ENCODE measurements at regions not wholly inside any gene's neighbourhood (a gene's known extent, or its start where the extent isn't known, plus 50 kb on each side); places are given as distances from the start of the nearest gene placed in this dataset.

DNA sequence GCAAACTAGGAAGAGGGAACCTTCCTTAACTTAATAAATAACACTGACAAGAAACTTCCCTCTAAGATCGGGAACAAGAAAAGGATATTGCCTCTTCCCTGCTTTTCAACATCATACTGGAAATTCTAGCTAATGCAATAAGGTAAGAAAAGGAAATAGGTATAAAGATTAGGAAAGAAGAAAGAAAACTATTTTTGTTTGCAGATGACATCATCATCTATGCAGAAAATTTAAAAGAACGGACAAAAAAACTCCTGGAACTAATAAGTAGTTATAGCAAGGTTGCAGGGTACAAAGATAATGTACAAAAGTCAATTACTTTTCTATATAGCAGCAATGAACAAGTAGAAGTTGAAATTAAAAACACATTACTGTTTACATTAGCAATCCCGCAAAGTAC lies 164.8 kb downstream of the WDR11 start:
- Histone ChIP-seq H3K4me1 (no peaks in the 10 kb centered on the region), H3K4me3 (no peak overlapping the region), H3K9ac (ENCODE audit: low read depth in 2 of 2, low read length in 2 of 2) (no peak overlapping the region), H3K27ac (no peak overlapping the region), H3K27me3 (no peaks in the 10 kb centered on the region), H3K36me3 (no peaks in the 10 kb centered on the region), H3K9me3 (no peaks in the 10 kb centered on the region)
- TF ChIP-seq, protein P1, sequence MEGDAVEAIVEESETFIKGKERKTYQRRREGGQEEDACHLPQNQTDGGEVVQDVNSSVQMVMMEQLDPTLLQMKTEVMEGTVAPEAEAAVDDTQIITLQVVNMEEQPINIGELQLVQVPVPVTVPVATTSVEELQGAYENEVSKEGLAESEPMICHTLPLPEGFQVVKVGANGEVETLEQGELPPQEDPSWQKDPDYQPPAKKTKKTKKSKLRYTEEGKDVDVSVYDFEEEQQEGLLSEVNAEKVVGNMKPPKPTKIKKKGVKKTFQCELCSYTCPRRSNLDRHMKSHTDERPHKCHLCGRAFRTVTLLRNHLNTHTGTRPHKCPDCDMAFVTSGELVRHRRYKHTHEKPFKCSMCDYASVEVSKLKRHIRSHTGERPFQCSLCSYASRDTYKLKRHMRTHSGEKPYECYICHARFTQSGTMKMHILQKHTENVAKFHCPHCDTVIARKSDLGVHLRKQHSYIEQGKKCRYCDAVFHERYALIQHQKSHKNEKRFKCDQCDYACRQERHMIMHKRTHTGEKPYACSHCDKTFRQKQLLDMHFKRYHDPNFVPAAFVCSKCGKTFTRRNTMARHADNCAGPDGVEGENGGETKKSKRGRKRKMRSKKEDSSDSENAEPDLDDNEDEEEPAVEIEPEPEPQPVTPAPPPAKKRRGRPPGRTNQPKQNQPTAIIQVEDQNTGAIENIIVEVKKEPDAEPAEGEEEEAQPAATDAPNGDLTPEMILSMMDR (IDR thresholded peaks at IDR 0.05), result no peak
- no peak for DNase-seq
- intact Hi-C loops (cut with DNase I), result no loop called here

DNA sequence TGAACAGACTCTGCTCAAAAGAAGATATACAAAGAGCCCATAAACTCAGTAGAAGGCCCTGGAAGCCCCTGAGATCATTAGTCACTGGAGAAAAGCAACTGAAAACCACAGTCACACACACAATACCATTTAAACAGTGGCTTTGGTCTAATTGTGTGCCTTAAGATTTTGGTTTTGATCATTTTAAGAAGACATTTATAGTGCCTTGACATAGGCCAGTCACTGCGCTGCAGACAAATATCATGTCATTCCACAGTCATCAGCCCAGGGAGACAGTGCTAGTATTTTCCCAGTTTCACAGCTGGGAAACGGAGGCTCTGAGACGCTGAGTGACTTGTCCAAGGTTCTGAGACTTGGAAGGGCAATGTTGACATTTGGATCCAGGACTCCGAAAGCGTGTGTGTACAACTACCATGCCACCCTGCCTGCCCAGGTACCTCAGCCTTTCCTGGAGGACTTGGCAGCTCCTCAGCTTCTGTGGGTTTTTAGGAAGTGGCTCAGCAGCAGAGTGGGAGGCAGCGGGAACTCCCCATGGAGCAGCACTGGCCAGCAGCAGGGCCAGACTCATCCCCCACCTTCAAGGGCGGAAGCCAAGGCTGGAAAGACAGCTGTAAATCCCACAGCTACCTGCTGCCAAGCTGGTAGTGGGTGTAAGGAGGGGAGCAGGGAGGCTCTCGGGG lies 173.9 kb downstream of the WDR11 start:
- Histone ChIP-seq H3K27me3 (no peaks in the 10 kb centered on the region), H3K4me3 (no peak overlapping the region), H3K27ac (no peak overlapping the region), H3K36me3 (no peaks in the 10 kb centered on the region), H3K4me1 (no peaks in the 10 kb centered on the region), H3K9ac (ENCODE audit: low read depth in 2 of 2, low read length in 2 of 2) (no peak overlapping the region), H3K9me3 (no peaks in the 10 kb centered on the region)
- intact Hi-C loops (cut with DNase I), result no loop called here
- no peak for DNase-seq
- TF ChIP-seq, protein P1 (IDR thresholded peaks at IDR 0.05), result no peak

DNA sequence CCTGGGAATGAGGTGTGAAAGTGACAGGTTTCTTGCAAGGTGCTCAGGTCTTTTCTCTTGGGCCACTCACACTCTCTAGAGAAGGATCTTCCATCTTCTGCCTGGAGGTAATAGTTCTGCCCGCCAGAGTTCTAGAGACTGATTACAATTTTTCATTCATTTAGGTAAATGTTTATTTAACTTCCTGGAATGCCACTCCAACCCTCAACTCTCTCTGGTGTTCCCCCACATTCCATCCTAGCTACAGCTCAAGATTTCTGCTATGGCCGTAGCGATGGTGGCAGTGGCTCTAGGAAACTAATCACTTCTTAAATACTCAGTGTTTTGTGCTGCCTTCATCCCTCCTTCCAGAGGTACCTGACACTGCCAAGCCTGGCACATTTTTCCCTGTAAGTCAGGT lies 174.6 kb downstream of the WDR11 start:
- Histone ChIP-seq H3K9ac (ENCODE audit: low read depth in 2 of 2, low read length in 2 of 2) (no peak overlapping the region), H3K4me3 (no peak overlapping the region), H3K4me1 (no peaks in the 10 kb centered on the region), H3K36me3 (no peaks in the 10 kb centered on the region), H3K27ac (no peak overlapping the region), H3K27me3 (no peaks in the 10 kb centered on the region), H3K9me3 (no peaks in the 10 kb centered on the region)
- DNase-seq, result no peak
- TF ChIP-seq, protein P1 (IDR thresholded peaks at IDR 0.05), result no peak
- intact Hi-C loops (cut with DNase I), result no loop called here

DNA sequence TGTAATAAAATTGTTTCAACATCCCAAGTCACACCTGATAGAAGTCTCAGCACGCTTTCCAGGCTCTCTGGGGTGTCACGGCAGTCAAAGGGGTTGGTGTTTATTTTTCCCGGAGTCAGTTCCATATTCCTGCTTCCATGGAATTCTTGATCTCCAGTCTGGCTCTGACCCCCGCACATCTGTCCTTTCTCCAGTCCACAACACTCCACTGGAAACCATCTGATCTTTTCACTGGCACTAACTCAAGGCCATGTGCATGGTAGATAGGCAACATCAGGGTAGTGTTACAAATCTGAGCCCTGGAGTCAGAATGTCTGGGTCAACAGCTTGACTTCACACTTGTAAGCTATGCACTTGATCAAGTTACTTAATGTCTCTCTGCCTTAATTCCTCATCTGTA lies 176.2 kb downstream of the WDR11 start:
- DNase-seq, result no peak
- H3K36me3 ChIP-seq, result no peaks in the 10 kb centered on the region
- H3K27ac ChIP-seq, result no peak overlapping the region
- intact Hi-C loops (cut with DNase I), result no loop called here
- no peak overlapping the region for H3K4me3 ChIP-seq
- TF ChIP-seq, protein P1 (IDR thresholded peaks at IDR 0.05), result no peak
- H3K9me3 ChIP-seq, result no peaks in the 10 kb centered on the region
- H3K27me3 ChIP-seq, result no peaks in the 10 kb centered on the region
- H3K4me1 ChIP-seq, result no peaks in the 10 kb centered on the region
- H3K9ac ChIP-seq (ENCODE audit: low read depth in 2 of 2, low read length in 2 of 2), result no peak overlapping the region

DNA sequence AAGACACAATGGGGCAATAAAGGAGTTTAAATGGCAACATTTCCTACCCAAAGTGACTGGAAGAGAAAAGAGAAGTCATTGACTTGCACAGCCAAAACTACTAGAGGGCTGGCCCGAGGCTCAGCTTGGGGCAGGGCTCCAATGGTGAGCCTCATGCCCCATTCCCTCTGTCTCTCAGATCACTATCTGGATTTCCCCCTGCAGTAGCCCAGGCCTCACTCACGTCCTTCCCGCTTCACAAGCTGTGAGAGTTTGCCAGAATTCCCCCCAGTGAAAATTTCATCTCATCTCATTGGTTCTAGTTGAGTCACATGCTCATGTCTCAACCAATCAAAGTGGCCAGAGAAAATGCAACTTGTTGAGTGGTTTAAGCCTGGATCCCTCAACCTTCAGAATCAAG lies 181.3 kb downstream of the WDR11 start:
- Histone ChIP-seq H3K9ac (ENCODE audit: low read depth in 2 of 2, low read length in 2 of 2) (no peak overlapping the region), H3K27ac (no peak overlapping the region)
- intact Hi-C loops (cut with DNase I), result no loop called here

More for the DNA sequence above, 181.3 kb downstream of the WDR11 start:
- Histone ChIP-seq H3K27me3 (no peaks in the 10 kb centered on the region), H3K36me3 (no peaks in the 10 kb centered on the region), H3K9me3 (no peaks in the 10 kb centered on the region), H3K4me3 (no peak overlapping the region), H3K4me1 (no peaks in the 10 kb centered on the region)
- TF ChIP-seq, protein P1 (IDR thresholded peaks at IDR 0.05), result no peak
- no peak for DNase-seq
